HepG2 (cell line): ENCODE measurements at regions not wholly inside any gene's neighbourhood (a gene's known extent, or its start where the extent isn't known, plus 50 kb on each side); places are given as distances from the start of the nearest gene placed in this dataset.

ENCODE experiments used
- ATAC-seq: fragments of 200-7000 bp; cut with Tn5 transposase; 3 replicates; pipeline ENCODE4 v1.9.1; 2020; ENCODE audit warnings: mild to moderate bottlenecking, moderate library complexity
- BruUV-seq: library from RNA; stranded (reverse); fragments of 400-500 nt; replicated peaks from 2 replicates; lab custom pipeline; 2021; lab: Mats Ljungman, UMichigan
- CTCF ChIA-PET: fragments of 300-600 bp; formaldehyde crosslinking; extraction: SDS; loops from one replicate; lab custom pipeline; 2021; ENCODE audit warnings: low total read pairs, inconsistent platforms, low intra/inter-chr PET ratio; lab: Yijun Ruan, JAX
- POLR2A ChIA-PET: fragments of 350-600 bp; sonication (Branson Sonifier 250); formaldehyde crosslinking; loops from one replicate; lab custom pipeline; 2020; ENCODE audit warnings: antibody characterized with exemption, inconsistent platforms; lab: Yijun Ruan, JAX
- DNase-seq: peaks from one replicate; pipeline ENCODE4 v3.0.0-alpha.2; 2015; ENCODE audit warnings: low spot score
- FAIRE-seq: peaks from 3 replicates; lab custom pipeline; 2011; peaks lifted over from hg19 to GRCh38; lab: Jason Lieb, UNC
- H2AFZ ChIP-seq: one replicate; pipeline ENCODE4 v1.6.1; 2011; ENCODE audit warnings: low read length, inconsistent platforms
- H3K27ac ChIP-seq: fragments of 300-600 bp; 3 replicates; pipeline ENCODE4 v1.8.0; 2011; ENCODE audit warnings: mixed run types, mild to moderate bottlenecking, mixed read lengths, low read length, inconsistent platforms; ENCODE audit not compliant: insufficient read depth; ENCODE audit errors: extremely low read length
- H3K27me3 ChIP-seq, 2 experiments: fragments of 200-600 bp in 1 of 2; 2 replicates in 1 of 2; 3 replicates in 1 of 2; pipeline versions ENCODE4 v1.6.0 to v1.8.0; 2011; ENCODE audit warnings: low read length in 2 of 2, mild to moderate bottlenecking in 2 of 2, moderate library complexity in 2 of 2, inconsistent platforms in 1 of 2; ENCODE audit not compliant: insufficient read depth in 2 of 2, control insufficient read depth in 1 of 2
- H3K36me3 ChIP-seq, 2 experiments: fragments of 200-600 bp in 1 of 2; replicated peaks in 1 of 2; 2 replicates in 1 of 2; 3 replicates in 1 of 2; pipeline versions ENCODE4 v1.5.1 to v1.8.0; 2011; ENCODE audit warnings: low read length in 2 of 2, inconsistent platforms in 1 of 2; ENCODE audit not compliant: insufficient read depth in 2 of 2, control insufficient read depth in 1 of 2
- H3K4me1 ChIP-seq: 2 replicates; pipeline ENCODE4 v1.5.1; 2012; ENCODE audit warnings: low read length, inconsistent platforms; ENCODE audit not compliant: insufficient read depth
- H3K4me2 ChIP-seq: 2 replicates; pipeline ENCODE4 v1.6.0; 2011; ENCODE audit warnings: low read depth, low read length, inconsistent platforms
- H3K4me3 ChIP-seq, 3 experiments: fragments of 200-600 bp in 1 of 3; sonication (generic), shearing (Covaris generic) in 1 of 3; replicated peaks in 1 of 3; 2 replicates each; pipeline ENCODE4 v1.5.1; 2011 to 2016; ENCODE audit warnings: low read length in 3 of 3, inconsistent platforms in 2 of 3, low read depth in 2 of 3, mild to moderate bottlenecking in 2 of 3, control low read depth in 1 of 3, mixed read lengths in 1 of 3; ENCODE audit not compliant: insufficient read depth in 1 of 3
- H3K79me2 ChIP-seq: one replicate; pipeline ENCODE4 v1.6.1; 2011; ENCODE audit warnings: low read length, inconsistent platforms; ENCODE audit not compliant: insufficient read depth
- H3K9ac ChIP-seq: 2 replicates; pipeline ENCODE4 v1.6.0; 2011; ENCODE audit warnings: mild to moderate bottlenecking, low read depth, low read length, inconsistent platforms; ENCODE audit not compliant: insufficient read depth
- H3K9me3 ChIP-seq: 2 replicates; pipeline ENCODE4 v1.5.1; 2012; ENCODE audit warnings: mild to moderate bottlenecking, low read length
- H4K20me1 ChIP-seq: 2 replicates; pipeline ENCODE4 v1.6.0; 2011; ENCODE audit warnings: inconsistent platforms, mild to moderate bottlenecking, low read length, moderate library complexity; ENCODE audit not compliant: insufficient read depth
- CBX1 ChIP-seq: IDR thresholded peaks from one replicate; pipeline ENCODE4 v1.6.1; 2016; ENCODE audit warnings: antibody characterized with exemption, low read depth
- ELF1 ChIP-seq: sonication (generic); formaldehyde crosslinking; IDR thresholded peaks from 2 replicates; pipeline ENCODE4 v1.4.0; 2020; ENCODE audit warnings: missing genetic modification reagents
- GMEB1 ChIP-seq: sonication (generic); formaldehyde crosslinking; IDR thresholded peaks from 2 replicates; pipeline ENCODE4 v1.5.1; 2020; ENCODE audit warnings: missing genetic modification reagents, mild to moderate bottlenecking, borderline replicate concordance
- GZF1 ChIP-seq: sonication (generic); formaldehyde crosslinking; IDR thresholded peaks from 2 replicates; pipeline ENCODE4 v1.5.1; 2020; ENCODE audit warnings: mild to moderate bottlenecking, missing genetic modification reagents
- HES4 ChIP-seq: sonication (generic); formaldehyde crosslinking; IDR thresholded peaks from 2 replicates; pipeline ENCODE4 v1.9.0; 2021; ENCODE audit warnings: mild to moderate bottlenecking, missing genetic modification reagents, borderline replicate concordance
- MTA3 ChIP-seq: sonication (generic); formaldehyde crosslinking; IDR thresholded peaks from 2 replicates; pipeline ENCODE4 v1.4.0; 2020; ENCODE audit warnings: missing genetic modification reagents
- NBN ChIP-seq: fragments of 450-650 bp; conservative IDR thresholded peaks from 2 replicates; pipeline ENCODE4 v1.6.1; 2017
- NCOA1 ChIP-seq: sonication (generic); formaldehyde crosslinking; IDR thresholded peaks from 2 replicates; pipeline ENCODE4 v1.9.0; 2021; ENCODE audit warnings: missing genetic modification reagents
- ONECUT2 ChIP-seq: sonication (generic); formaldehyde crosslinking; IDR thresholded peaks from 2 replicates; pipeline ENCODE4 v1.4.0; 2020; ENCODE audit warnings: missing genetic modification reagents
- PHF8 ChIP-seq: sonication (generic); formaldehyde crosslinking; IDR thresholded peaks from 2 replicates; pipeline ENCODE4 v1.5.0; 2020; ENCODE audit warnings: missing genetic modification reagents
- SRF ChIP-seq: IDR thresholded peaks from 2 replicates; pipeline ENCODE4 v1.6.1; 2011; ENCODE audit warnings: mild to moderate bottlenecking, low read depth, low read length, moderate library complexity
- THAP11 ChIP-seq: IDR thresholded peaks from 2 replicates; pipeline ENCODE4 v1.6.1; 2016; ENCODE audit warnings: missing biosample characterization, missing genetic modification reagents
- ZBTB10 ChIP-seq: sonication (generic); formaldehyde crosslinking; IDR thresholded peaks from 2 replicates; pipeline ENCODE4 v1.4.0; 2020; ENCODE audit warnings: missing genetic modification reagents, borderline replicate concordance
- ZNF296 ChIP-seq: sonication (generic); formaldehyde crosslinking; conservative IDR thresholded peaks from 2 replicates; pipeline ENCODE4 v1.5.0; 2020; ENCODE audit warnings: mild to moderate bottlenecking, missing genetic modification reagents
- ZNF460 ChIP-seq: sonication (generic); formaldehyde crosslinking; IDR thresholded peaks from 2 replicates; pipeline ENCODE4 v1.5.1; 2020; ENCODE audit warnings: missing genetic modification reagents, mild to moderate bottlenecking, borderline replicate concordance
- ZNF589 ChIP-seq: sonication (generic); formaldehyde crosslinking; conservative IDR thresholded peaks from 2 replicates; pipeline ENCODE4 v1.8.0; 2022; ENCODE audit warnings: mild to moderate bottlenecking, moderate library complexity, missing genetic modification reagents
- ZNF891 ChIP-seq: sonication (generic); formaldehyde crosslinking; IDR thresholded peaks from 2 replicates; pipeline ENCODE4 v1.5.0; 2020; ENCODE audit warnings: mild to moderate bottlenecking, missing genetic modification reagents
- ZUFSP ChIP-seq: sonication (generic); formaldehyde crosslinking; IDR thresholded peaks from 2 replicates; pipeline ENCODE4 v1.9.0; 2021; ENCODE audit warnings: missing genetic modification reagents, mild to moderate bottlenecking, borderline replicate concordance
- WGBS: methylation state at CpG from one replicate; pipeline ENCODE4 v1.1.6; 2017; ENCODE audit warnings: low lambda C conversion rate; 5-methylcytosine and 5-hydroxymethylcytosine counted together
- in situ Hi-C: cut with HindIII; loops from 2 replicates; pipeline ENCODE4 v1.10.0; 2017; ENCODE audit warnings: low pct_unique_long_range_greater_than_20kb; ENCODE audit not compliant: extremely low pct_ligation_motif_present
- intact Hi-C: fragments of 100-400 bp; cut with micrococcal nuclease; formaldehyde crosslinking; loops from one replicate; pipeline ENCODE4 v1.10.0; 2022; ENCODE audit not compliant: unreplicated experiment
- TF ChIP-seq, protein P1 (sequence below): sonication (generic); formaldehyde crosslinking; IDR thresholded peaks from 2 replicates; pipeline ENCODE4 v1.9.0; 2021; ENCODE audit warnings: missing genetic modification reagents, mild to moderate bottlenecking, borderline replicate concordance
- TF ChIP-seq, protein P2 (sequence below): sonication (generic); formaldehyde crosslinking; IDR thresholded peaks from 2 replicates; pipeline ENCODE4 v1.4.0; 2020; ENCODE audit warnings: low read depth, mild to moderate bottlenecking, missing genetic modification reagents

DNA sequence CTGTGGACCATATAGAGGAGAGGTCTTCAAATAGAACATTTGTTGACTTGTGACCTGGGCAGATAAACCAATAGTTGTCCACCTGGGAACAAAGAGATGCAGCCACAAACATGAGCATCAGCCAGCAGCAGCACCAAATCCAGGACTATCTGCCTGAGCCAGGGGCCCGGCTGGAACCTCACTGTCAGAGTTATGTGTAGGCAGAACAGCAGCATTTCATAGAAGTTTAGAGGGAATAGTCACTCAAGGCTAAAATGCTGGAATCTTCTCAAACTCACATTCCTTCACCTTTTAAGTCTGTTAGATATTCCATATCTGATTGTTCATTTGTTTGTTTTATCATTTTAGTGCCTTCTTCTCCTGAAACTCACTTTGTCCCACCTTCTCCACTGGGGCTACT, 72.2 kb upstream of the IL6 start:
- H3K27me3 ChIP-seq: no peaks in the 10 kb centered on the region
- intact Hi-C loops: no loop called here
- H2AFZ ChIP-seq: no peak overlapping the region
- H3K36me3 ChIP-seq: no peaks in the 10 kb centered on the region
- DNase-seq: no peak
- no TSS peak for BruUV-seq
- H3K4me3 ChIP-seq: no peak overlapping the region
- H4K20me1 ChIP-seq: no peaks in the 10 kb centered on the region
- no peak for ATAC-seq
- H3K9ac ChIP-seq: no peak overlapping the region
- no CpG with 5 or more reads among the region's 1 CpG for WGBS
- TF ChIP-seq NBN (no peak), CBX1 (no peak), GZF1 (CRISPR knock-in tag) (no peak), ZNF460 (CRISPR knock-in tag) (no peak), ZNF891 (CRISPR knock-in tag) (no peak), ONECUT2 (CRISPR knock-in tag) (no peak), SRF (no peak), PHF8 (CRISPR knock-in tag) (no peak), NCOA1 (CRISPR knock-in tag) (no peak), GMEB1 (CRISPR knock-in tag) (no peak), ZUFSP (CRISPR knock-in tag) (no peak), THAP11 (CRISPR knock-in tag) (no peak), HES4 (CRISPR knock-in tag) (no peak), ELF1 (CRISPR knock-in tag) (no peak), MTA3 (no peak), ZBTB10 (CRISPR knock-in tag) (no peak), ZNF589 (CRISPR knock-in tag) (no peak), ZNF296 (CRISPR knock-in tag) (no peak)
- TF ChIP-seq, protein P1, sequence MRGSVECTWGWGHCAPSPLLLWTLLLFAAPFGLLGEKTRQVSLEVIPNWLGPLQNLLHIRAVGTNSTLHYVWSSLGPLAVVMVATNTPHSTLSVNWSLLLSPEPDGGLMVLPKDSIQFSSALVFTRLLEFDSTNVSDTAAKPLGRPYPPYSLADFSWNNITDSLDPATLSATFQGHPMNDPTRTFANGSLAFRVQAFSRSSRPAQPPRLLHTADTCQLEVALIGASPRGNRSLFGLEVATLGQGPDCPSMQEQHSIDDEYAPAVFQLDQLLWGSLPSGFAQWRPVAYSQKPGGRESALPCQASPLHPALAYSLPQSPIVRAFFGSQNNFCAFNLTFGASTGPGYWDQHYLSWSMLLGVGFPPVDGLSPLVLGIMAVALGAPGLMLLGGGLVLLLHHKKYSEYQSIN (CRISPR knock-in tag): no peak
- TF ChIP-seq, protein P2, sequence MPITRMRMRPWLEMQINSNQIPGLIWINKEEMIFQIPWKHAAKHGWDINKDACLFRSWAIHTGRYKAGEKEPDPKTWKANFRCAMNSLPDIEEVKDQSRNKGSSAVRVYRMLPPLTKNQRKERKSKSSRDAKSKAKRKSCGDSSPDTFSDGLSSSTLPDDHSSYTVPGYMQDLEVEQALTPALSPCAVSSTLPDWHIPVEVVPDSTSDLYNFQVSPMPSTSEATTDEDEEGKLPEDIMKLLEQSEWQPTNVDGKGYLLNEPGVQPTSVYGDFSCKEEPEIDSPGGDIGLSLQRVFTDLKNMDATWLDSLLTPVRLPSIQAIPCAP (CRISPR knock-in tag): no peak
- TF ChIP-seq, all 625 proteins: peak for 0
- FAIRE-seq: no peak
- Histone ChIP-seq H3K9me3 (no peaks in the 10 kb centered on the region), H3K4me2 (no peak overlapping the region), H3K4me1 (no peaks in the 10 kb centered on the region), H3K79me2 (no peaks in the 10 kb centered on the region), H3K27ac (no peak overlapping the region)
- POLR2A ChIA-PET: no interaction called here
- in situ Hi-C loops: no loop called here
- CTCF ChIA-PET: no interaction called here
